HG02973 (cell line): ENCODE measurements at regions not wholly inside any gene's neighbourhood (a gene's known extent, or its start where the extent isn't known, plus 50 kb on each side); places are given as distances from the start of the nearest gene placed in this dataset.
"Not testable (repeated sequence)": the region's sequence is repeated elsewhere in the genome, so short reads cannot be mapped to it uniquely, and the experiment has no call there.

Source experiments
- ATAC-seq: cut with Tn5 transposase; IDR thresholded peaks from one replicate; pipeline ENCODE4 v1.9.1; 2021; ENCODE audit warnings: moderate library complexity; ENCODE audit not compliant: unreplicated experiment

DNA sequence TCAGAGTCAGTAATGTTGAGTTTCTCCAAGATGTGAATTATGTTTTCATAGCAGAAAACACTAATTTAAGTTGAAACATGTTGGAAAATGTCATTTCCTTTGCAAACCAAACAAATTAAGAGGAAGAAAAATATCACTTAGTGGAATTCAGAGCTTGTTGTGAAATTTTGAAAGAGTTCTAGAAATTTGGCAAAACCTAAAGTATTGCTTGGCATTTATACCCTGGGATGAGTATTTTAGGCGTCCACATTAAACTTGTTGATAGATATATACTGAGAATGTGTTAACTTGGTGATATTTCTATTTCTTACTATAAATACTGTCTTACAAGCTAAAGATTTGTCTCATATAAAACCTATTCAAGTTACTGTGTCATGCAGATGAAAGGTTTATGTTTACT lies 335.2 kb downstream of the NSUN3 start:
- no peak for ATAC-seq

DNA sequence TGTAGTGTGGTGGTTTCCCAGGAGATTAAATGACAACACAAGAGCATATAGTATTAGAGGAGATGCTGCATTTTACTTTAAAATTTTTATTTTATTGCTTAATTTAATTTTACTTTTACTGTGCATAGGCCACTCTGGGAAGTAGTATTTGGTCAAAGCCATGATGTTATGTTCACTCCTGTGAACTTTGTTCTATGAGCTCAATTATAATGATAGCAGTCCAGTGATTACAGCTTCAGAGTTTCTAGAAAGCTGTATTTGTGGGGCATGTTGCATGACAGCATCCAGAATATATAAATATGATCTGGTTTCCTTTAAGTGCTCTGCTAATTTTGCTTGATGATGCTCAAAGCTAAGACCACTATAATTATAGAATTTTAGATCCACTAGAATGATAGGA lies 338.6 kb downstream of the NSUN3 start:
- no peak for ATAC-seq

DNA sequence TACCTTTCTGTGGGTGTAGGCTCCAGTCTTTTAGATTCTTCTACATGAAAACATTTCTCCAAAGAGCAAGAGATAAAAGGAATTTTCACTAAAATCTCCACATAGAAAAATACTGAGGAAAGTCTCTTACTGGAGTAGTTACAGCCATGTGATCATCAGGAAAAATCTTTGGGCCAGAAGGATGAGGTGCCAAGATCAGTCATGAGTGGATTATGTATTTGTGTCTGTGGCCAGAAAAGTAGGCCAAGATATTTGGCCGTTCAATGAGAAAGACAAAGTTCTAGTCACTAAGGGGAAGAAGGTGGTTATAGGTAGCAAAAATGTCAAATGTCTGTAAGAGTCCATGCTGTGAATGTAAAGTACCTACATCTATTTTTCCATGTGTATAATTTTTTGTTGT lies 339.3 kb downstream of the NSUN3 start:
- no peak for ATAC-seq

DNA sequence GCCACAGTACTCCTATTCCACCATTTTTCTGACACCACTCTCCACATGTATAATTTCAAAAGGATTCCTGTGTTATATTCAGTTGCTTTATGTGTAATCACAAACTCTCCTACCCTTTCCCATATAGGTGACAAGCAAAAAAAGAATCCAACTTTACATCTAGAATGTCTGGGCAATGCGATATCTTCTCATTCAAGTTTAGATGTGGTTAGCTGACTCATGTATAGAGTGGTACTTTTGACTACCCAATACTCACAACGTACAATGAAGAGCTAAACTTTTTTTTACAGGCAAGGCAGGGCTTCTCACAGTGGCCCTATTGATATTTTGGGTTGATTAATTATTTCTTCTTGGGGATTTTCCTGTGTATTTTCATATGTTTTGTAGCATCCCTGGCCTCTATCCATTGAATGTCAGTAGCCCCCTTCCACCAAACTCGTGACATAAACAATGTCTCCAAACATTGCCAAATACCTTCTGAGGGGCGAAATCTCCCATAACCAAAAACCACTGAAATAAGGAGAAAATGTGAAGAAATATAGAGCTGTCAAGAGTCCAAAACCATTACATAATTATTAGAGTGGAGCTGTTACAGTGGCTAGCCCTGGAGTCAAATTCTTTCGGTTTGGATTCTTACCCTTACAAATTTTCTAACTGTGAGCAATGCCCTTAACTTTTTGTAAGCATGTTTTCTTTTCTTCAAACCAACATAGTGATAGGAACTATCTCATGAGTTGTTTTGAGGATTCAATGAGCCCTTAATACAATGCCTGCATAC lies 342.6 kb downstream of the NSUN3 start:
- ATAC-seq: no peak

DNA sequence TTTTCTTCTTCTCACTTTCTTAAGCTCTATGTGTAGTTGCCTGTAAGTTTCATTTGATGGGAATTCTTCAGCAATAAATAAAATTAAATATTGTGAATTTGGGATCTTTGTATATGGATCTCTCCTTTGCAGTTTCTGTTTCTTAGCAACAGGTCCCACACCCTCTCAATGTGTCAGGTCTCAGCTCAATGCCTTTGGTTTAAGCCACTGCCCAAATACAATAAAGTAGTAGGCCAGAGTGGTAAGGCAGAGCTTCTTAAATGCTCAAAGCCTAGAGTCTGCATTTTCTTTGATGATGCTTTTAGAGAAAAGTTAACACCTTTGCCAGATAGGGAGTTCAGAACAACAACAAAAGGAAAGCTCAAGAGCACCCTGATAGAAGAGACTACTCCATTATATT lies 343.7 kb downstream of the NSUN3 start:
- no peak for ATAC-seq

DNA sequence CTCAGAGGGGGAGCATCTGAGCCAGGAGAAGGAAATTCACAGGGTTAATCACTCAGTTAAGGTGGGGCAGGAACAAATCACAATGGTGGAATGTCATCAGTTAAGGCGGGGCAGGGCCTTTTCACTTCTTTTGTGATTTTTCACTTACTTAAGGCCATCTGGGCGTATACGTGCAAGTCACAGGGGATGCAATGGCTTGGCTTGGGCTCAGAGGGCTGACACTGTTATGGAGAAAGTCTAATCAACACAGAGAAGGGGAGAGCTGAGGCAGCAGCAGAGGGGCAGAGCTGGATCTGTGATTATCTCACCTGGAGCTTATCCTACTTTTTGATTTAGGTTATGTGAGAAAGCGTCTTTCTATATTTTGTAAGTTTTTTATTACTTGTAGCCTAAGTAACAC lies 350.1 kb downstream of the NSUN3 start:
- ATAC-seq: not testable (repeated sequence)

DNA sequence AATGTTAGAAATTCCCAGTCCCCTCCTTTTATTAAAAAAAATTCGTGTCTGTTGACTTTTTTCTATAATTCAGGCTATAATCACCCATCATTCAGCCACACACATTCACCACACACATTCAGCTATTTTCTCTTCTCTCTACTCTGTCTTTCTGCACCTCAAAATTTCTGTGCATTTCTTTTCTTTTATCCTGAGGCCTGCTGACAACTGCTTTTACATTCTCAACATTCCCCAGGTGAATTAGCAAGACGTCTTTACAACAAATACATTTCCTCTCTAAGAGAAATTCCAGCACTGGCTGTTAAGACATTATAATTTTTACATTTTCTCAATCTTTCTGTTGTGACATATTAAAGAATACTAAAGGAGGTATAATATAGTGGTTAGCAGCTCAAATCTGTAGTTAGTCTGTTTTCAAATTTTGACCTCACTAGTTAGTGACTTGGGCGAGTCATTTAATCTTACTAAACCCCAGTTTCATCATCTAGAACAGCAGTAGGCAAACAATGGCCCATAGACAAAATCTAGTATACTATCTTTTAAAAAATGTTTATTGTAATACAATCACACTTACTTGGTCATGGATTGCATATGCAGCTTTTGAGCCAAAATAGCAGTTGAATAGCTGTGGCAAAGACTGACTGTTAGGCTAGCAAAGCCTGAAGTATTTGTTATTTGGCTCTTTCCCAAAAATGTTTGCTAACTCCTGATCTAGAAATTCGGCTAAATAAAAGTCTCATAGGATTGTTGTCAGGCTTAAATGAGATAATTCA lies 350.7 kb downstream of the NSUN3 start:
- ATAC-seq: no peak

DNA sequence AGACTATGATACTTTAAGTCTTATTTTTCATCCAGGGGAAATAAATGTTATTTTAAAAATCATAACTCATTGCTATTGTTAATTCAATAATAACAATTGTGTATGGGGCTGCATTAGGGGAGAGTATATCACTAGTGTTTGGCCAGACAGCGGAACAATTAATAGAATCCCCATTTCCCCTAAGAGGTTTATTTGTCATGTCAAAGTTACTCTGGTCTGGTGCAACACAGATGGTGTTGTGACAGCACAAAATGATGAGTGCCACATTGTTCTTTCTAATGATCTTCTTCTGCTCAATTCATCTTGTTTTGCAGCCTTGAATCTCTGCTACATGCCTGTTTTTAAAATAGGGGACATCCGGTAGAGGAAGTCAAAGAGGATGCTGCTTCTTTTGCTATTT lies 351.6 kb downstream of the NSUN3 start:
- ATAC-seq: no peak

DNA sequence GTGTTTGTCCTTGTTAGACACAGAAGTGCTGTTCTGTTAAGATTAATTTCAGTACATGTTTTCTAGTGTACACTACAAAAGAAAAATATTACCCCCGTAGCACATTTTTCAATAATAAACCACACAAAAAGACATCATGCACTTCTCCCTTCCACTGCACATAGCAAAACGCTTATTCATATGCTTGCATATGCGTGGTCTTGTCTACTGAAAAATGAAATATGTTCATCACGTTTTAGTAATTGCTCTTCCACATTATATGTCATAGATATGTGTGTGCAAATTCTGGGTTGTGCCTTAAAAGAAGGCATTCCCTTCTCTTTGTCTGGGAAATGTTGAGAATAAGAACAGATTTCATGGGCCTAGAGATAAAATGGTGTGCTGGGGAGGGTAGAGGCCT lies 353.9 kb downstream of the NSUN3 start:
- no peak for ATAC-seq

DNA sequence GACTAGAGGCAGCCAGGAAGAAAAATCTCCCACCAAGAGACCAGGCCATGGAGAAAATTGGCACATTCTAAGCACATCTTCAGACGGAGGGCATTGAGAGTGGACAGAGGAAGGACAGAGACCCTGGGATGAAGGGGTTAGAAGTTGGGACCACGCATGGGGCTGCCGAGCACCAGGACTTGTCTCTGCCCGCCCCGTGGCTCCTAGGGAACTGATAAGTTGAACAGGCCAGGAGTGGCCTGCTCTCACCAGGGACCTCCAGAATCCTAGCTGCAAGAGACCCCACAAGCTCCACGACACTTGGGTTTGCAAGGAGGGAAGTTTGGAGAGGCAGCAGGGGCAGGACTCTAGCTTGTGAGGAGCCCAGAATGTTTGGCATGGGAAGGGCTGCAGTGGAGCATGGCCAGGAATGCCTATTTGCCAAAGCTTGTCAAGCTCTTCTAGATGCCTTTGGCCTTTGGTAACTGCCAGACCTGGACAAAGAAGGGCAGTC lies 355.1 kb downstream of the NSUN3 start:
- no peak for ATAC-seq

DNA sequence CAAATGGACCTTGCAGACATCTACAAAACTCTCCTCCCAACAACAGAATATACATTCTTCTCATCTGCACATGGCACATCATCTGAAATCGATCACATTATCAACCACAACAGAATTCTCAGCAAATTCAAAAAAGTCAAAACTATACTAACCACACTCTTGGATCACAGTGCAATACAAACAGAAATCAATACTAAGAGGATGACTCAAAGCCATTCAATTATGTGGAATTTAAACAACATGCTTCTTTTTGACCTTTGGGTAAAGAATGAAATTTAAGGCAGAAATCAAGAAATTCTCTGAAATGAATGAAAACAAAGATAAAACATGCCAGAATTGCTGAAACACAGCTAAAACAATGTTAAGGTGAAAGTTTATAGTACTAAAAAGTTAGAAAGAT lies 358.1 kb downstream of the NSUN3 start:
- ATAC-seq: no peak

DNA sequence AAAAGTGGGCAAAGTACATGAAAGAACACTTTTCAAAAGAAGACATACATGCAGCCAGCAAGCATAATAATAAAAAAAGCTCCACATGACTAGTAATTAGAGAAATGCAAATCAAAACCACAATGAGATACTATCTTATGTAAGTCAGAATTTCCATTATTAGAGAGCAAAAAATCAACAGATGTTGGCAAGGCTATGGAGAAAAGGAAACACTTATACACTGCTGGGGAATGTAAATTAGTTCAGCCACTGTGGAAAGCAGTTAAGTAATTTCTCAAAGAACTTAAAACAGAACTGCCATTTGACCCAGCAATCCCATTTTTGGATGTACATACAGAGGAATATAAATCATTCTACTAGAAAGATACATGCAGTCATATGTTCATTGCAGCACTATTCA lies 360.7 kb downstream of the NSUN3 start:
- ATAC-seq: no peak

DNA sequence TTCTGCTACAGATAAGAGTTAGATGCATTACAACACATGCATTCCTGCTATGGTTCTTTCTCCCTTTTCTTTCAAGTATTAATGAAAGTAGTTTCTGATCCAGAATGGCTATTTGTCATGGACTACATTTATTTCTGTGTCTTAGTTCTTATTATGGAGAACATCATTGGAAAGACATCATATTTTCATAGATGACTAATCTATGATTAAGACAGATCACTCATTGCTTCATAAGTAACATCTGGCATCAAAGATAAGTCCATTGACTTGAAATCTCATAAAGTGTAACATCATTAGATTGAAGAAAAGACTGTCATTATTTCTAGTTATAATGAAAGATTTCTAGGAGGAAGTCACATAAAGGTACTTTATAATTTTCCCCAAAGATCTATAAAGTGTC lies 366.7 kb downstream of the NSUN3 start:
- no peak for ATAC-seq

DNA sequence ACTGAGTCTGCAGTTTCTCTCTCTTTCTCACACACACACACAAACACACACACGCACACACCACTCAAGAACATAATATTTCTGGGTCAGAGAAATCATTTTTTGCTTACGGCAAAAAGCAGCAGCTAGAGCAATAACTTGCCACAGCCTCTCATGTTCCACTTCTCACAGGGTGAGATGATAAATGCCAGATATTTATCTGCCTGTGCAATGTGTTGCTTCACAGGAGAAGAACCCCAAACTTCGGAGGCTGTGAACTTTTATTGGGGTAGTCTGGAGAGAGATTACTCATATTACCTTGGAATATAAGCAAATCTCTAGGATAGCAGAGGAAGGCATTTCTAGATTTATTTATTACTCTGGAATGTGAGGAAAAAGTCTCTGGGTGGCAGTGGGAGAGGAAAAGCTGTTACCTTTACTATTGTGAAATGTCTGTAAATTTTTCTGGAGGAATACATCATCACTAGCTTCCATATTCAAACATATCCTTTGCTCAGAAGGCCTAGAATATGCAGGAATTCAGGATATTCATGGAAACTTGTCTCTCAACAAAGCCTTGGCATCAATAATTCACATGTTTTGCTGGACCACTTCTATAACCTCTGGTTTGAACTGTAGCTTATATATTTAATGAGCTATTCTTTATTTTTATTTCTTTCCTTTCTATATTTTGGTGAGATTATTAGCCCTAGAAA lies 369.2 kb downstream of the NSUN3 start:
- no peak for ATAC-seq

DNA sequence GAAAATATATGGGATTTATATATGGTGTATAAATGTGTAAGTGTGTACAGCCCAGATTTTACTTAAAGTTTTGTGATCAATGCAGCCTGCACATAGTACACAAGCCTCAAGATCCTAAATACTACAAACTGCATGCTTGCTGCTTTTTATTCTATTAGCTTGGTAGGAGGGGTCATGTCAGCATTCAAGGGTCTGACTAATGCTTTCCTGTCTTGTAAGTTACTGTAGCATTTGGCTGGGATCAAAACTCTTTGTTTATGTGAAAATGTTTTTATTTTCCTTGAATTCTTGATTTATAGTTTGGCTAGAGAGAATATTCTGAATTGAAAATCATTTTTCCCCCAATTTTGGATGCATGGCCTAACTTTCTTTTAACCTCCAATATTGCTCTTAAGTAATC lies 370.9 kb downstream of the NSUN3 start:
- ATAC-seq: no peak

DNA sequence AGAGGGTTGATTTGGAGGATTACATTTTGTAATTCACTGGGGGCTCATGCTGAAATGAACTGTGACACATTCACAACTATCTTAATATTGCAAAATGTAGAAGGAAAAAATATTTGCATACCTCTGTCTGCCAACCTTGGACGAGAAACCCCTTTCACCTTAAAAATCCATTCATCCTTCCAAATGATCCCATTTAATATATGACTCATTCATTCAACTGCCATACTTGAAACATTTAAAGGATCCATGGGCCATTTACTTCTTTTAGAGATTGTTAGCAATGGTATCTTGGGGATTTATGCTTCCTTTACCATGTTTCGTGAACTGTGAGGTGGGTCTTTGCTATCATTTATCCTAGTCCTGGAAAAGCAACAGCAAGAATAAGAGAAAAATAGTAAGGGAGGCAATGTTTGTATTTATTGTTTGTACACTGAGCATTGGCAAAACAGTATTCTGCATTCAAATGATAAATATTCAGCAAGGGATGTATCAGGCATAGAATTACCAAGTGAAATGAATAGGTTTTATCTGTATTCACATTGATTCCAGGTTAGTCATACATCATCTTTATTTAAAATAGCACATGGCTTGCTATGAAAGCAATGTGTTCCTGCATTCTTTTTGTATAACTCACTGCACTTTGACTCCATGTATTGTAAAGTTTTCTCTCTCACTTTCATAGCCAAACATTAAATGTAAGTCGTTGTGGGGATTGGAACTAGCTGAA lies 378.1 kb downstream of the NSUN3 start:
- no peak for ATAC-seq

DNA sequence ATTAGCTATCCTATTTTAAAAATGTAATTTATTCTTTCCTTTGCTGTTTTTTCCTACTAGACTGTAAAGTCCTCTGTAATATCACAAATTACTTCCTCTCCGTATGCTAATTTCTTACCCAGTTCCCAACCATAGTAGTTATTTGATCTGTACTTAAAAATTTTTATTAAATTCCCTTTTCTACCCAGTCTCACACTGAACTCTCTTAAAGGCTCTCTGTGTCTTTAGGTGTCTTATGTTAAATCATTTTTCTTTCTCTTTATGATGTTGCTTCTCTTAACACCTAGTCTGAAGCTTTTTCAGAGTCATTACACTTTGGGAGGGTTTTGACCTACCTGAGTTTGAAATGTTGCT lies 378.6 kb downstream of the NSUN3 start:
- ATAC-seq: no peak

DNA sequence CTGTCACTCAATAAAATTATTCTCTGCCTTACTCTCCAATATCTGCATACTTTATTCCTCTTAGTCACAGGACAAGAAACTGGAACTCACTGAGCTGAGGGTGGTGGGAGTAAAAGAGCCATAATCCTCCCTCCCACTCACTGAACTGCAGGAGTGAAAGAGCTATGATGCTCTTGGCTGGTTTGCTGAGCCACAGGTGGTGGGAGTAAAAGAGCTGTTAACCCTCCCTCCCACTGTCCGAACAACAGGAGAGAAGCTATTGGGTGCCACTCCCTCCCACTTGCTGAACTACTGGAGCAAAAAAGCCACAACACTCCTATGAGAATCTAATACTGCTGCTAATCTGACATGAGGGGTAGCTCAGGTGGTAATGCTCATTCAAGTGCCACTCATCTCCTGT lies 391.0 kb downstream of the NSUN3 start:
- no peak for ATAC-seq

DNA sequence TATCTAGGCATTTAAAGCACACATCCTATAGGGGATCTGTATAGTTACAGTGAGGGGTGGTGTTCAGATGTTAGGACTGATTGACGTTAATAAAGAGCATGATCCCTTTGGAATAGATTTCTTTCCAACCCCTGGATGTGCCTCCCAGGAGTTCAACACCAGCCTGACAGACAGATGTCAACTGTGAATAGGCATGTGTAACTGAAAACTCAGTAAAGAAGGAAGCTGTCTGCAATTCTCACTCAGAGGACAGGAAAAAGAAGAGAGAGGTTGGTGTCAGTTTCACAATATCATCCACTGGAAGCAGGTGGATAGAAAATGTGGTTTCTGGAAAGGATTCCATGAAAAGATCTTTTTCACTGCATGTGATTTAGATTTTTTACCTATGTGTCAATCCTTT lies 396.3 kb downstream of the NSUN3 start:
- no peak for ATAC-seq

DNA sequence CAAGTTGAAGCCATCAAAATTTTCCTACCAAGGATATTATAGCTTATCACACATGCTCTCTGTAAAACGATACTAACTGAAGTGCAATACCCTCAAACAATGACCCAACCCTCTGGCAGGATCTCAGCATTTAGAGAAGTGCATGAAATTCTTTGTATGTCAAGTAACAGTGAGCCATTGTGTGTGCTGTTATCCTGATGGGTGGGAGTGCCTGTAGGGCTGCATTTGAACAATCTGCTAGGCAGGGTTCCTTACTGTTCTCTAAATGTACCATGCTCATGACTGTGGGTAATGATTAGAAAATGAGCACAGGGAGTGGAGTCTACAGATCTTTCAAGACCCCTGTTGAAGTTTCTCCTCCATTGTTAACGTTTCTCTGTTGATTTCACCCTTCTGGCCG lies 398.1 kb downstream of the NSUN3 start:
- ATAC-seq: no peak

DNA sequence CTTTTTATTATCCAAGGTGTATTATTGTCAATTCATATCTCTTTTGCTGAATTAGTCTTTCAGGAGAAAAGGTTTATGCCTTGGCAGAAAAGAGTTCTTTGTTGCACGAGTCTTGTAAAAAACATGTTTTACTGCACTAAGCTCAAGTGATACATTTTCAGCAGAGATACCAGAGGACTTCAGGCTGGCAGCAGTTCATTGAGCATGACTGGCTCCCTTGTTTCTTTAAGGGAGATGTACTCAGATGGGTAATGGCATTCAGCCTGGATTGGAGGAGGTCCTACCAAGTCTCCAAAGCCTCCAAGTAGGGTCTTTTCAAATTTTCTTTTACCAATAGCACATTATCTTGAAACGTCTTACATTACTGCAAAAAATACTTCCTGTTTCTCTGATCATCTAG lies 400.1 kb downstream of the NSUN3 start:
- ATAC-seq: no peak
